Lower leg skin (tissue), 4 donors: ENCODE measurements at regions not wholly inside any gene's neighbourhood (a gene's known extent, or its start where the extent isn't known, plus 50 kb on each side); places are given as distances from the start of the nearest gene placed in this dataset.

Experiments used
- DNase-seq, 2 donors: peaks; one replicate each; pipeline ENCODE4 v3.0.0-alpha.2; 2019; ENCODE audit warnings: low spot score in 2 of 2
- H3K4me3 ChIP-seq: fragments of 200-600 bp; sonication (generic); 2 replicates; pipeline ENCODE4 v1.5.1; 2017; ENCODE audit warnings: mild to moderate bottlenecking, low read depth; ENCODE audit not compliant: poor library complexity, severe bottlenecking
- POLR2A ChIP-seq, 2 donors: fragments of 450-650 bp; IDR thresholded peaks; one replicate each; pipeline ENCODE4 v1.6.1; 2016 to 2017; ENCODE audit warnings: antibody characterized with exemption in 2 of 2, mild to moderate bottlenecking in 1 of 2, moderate library complexity in 1 of 2
- WGBS, 2 donors: methylation state at CpG; one replicate each; pipeline ENCODE4 v1.1.5; 2018; 5-methylcytosine and 5-hydroxymethylcytosine counted together
- intact Hi-C: fragments of 100-400 bp; cut with DNase I; formaldehyde crosslinking; loops from one replicate; pipeline ENCODE4 v1.15.0; 2023; ENCODE audit warnings: low total_unique reads
- TF ChIP-seq, protein P1 (sequence below), 3 donors: fragments of 450-650 bp; IDR thresholded peaks; one replicate each; pipeline ENCODE4 v1.5.1; 2016; ENCODE audit warnings: antibody characterized with exemption in 3 of 3, mild to moderate bottlenecking in 3 of 3, moderate library complexity in 2 of 3

DNA sequence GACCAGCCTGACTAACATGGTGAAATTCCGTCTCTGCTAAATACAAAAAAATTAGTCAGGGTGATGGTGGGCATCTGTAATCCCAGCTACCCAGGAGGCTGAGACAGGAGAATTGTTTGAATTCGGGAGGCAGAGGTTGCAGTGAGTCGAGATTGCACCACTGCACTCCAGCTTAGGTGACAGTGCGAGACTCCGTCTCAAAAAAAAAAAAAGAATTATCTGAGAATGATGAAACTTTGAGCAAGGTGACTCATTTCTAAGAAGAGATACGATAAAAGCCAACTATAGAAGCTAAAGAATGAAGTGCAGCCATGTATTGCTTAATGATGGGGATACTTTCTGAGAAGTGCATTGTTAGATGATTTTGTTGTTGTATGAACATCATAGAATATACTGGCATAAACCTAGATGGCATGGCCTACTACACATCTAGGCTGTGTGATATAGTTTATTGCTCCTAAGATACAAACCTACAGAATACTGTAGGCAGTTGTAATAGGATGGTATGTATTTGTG is 64.7 kb downstream of the SNRPE start:
- no peak overlapping the region for H3K4me3 ChIP-seq
- intact Hi-C loops = no loop called here
- WGBS, 2 donors = 78 to 86% methylated on average over 6 of the region's 6 CpGs
- TF ChIP-seq, protein P1, sequence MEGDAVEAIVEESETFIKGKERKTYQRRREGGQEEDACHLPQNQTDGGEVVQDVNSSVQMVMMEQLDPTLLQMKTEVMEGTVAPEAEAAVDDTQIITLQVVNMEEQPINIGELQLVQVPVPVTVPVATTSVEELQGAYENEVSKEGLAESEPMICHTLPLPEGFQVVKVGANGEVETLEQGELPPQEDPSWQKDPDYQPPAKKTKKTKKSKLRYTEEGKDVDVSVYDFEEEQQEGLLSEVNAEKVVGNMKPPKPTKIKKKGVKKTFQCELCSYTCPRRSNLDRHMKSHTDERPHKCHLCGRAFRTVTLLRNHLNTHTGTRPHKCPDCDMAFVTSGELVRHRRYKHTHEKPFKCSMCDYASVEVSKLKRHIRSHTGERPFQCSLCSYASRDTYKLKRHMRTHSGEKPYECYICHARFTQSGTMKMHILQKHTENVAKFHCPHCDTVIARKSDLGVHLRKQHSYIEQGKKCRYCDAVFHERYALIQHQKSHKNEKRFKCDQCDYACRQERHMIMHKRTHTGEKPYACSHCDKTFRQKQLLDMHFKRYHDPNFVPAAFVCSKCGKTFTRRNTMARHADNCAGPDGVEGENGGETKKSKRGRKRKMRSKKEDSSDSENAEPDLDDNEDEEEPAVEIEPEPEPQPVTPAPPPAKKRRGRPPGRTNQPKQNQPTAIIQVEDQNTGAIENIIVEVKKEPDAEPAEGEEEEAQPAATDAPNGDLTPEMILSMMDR (IDR thresholded peaks at IDR 0.05) = no peak
- TF ChIP-seq POLR2A (IDR thresholded peaks at IDR 0.05) = no peak
- no peak for DNase-seq

DNA sequence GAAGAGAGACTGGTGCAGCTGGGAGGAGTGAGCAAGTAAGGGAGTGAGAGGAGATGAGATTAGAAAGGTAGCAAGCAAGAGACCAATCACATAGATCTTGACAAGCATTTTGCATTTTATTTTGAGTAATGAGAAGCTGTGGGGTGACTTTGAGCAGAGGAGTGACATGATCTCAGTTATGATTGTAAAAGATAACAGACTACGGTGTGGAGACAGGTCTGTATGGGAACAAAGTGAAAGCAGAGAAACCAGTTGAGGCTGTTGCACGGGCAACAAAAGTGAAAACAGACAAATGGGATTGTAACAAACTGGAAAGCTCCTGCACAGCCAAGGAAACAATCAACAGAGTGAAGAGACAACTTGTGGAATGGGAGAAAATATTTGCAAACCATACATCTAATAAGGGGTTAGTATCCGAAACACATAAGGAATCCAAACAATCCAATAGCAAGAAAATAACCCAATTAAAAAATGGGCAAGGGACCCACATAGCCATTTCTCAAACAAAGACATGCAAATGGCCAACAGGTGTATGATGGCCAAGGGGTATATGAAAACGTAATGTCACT is 68.4 kb downstream of the SNRPE start:
- H3K4me3 ChIP-seq = no peak overlapping the region
- intact Hi-C loops = no loop called here
- DNase-seq = no peak
- no peak for TF ChIP-seq POLR2A (IDR thresholded peaks at IDR 0.05)
- TF ChIP-seq, protein P1 (IDR thresholded peaks at IDR 0.05) = no peak
- 42 to 43% methylated on average over 4 of the region's 4 CpGs for WGBS, 2 donors

DNA sequence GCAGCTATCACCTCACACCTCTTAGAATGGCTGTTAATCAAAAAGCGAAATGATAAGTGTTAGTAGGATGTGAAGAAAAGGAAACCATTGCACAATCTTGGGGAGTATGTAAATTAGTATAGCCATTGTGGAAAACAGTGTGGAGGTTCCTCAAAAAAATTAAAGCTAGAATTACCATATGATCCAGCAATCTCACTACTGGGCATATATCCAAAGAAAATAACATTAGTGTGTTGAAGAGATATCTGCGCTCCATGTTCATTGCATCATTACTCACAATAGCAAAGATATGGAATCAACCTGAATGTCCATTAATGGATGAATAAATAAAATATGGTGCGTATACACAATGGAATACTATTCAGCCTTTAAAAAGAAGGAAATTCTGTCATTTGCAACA is 68.9 kb downstream of the SNRPE start:
- WGBS, 2 donors = 69 to 90% methylated on average over 3 of the region's 3 CpGs
- no peak for DNase-seq
- TF ChIP-seq POLR2A (IDR thresholded peaks at IDR 0.05) = no peak
- TF ChIP-seq, protein P1 (IDR thresholded peaks at IDR 0.05) = no peak
- H3K4me3 ChIP-seq = no peak overlapping the region
- intact Hi-C loops = no loop called here

DNA sequence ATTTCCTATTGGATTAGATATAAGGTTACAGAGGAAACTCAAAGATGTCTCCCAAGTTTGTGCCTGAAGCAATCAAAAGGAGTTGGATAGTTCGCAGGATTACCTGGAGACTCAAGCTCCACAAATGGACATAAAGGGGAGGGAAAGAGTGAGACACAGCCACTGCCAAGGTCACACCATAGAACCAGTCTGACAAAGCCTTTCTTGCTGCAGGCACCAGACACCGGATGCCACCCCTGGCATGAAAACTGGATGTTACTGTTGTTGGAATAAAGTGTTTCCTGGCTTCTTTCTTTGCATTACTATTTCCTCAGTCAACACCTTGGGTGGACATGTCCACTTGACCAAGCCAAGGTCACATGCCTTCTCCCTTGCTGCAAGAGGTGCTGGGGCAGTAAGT is 70.6 kb downstream of the SNRPE start:
- WGBS, 2 donors = 42 to 54% methylated on average over 2 of the region's 2 CpGs
- H3K4me3 ChIP-seq = no peak overlapping the region
- TF ChIP-seq, protein P1 (IDR thresholded peaks at IDR 0.05) = no peak
- TF ChIP-seq POLR2A (IDR thresholded peaks at IDR 0.05) = no peak
- no peak for DNase-seq
- intact Hi-C loops = no loop called here

DNA sequence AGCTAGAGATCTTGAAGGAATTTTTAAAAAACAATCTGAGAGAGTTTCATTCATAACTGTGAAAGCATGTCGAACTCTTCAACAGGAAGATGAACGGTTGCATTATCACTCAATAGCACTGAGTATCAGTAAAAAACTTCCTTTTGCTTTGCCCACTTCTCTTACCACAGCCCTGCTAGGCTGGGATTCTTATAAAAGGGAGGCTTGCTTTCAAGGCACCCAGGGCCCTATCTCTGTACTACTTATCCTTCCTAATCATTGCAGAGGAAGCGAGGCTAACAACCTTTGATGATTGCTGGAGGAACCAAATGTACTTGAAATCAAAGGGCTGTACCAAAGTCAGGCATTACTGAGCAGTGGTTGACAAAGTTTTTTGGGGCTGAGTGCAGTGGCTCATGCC is 71.2 kb downstream of the SNRPE start:
- no peak for TF ChIP-seq POLR2A (IDR thresholded peaks at IDR 0.05)
- TF ChIP-seq, protein P1 (IDR thresholded peaks at IDR 0.05) = no peak
- 66 to 70% methylated on average over 3 of the region's 3 CpGs for WGBS, 2 donors
- no peak overlapping the region for H3K4me3 ChIP-seq
- DNase-seq = no peak
- intact Hi-C loops = no loop called here

DNA sequence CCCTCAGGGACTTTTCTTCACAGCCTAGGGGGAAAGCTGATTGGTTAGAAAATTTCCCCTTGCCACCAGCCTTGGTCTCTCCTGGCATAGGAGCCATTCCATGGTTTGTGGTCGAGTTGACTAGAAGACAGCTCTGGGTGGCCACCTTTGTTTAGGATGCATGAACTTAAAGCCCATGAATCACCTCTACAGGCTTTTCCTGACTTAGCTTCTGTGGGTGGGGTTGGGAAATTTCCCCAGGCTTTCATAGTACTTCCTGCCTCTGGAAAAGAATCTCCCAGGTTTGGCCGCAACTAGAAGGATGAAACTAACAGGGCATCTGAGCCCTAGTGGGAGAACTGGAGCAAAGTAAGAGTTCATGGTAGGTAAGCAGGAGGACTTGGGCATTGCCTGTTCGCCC is 72.6 kb downstream of the SNRPE start:
- TF ChIP-seq, protein P1 (IDR thresholded peaks at IDR 0.05) = no peak
- TF ChIP-seq POLR2A (IDR thresholded peaks at IDR 0.05) = no peak
- WGBS, 2 donors = 50 to 58% methylated on average over 3 of the region's 3 CpGs
- intact Hi-C loops = no loop called here
- DNase-seq = no peak
- no peak overlapping the region for H3K4me3 ChIP-seq
